ENCODE measurements at regions not wholly inside any gene's neighbourhood (a gene's known extent, or its start where the extent isn't known, plus 50 kb on each side); places are given as distances from the start of the nearest gene placed in this dataset.

- dilution Hi-C loops (cut with MboI; ENCODE audit: extremely low pct_ligation_motif_present, low sequenced_read_pairs) (no loop called here), intact Hi-C loops (cut with micrococcal nuclease) (no loop called here)
- Histone ChIP-seq H3K27me3 (ENCODE audit: control insufficient read depth in 2 of 2, insufficient read depth in 2 of 2, low read length in 2 of 2) (no peaks in the 10 kb centered on the region), H3K27ac (ENCODE audit: insufficient read depth, low read depth, low read length) (no peak overlapping the region), H3K4me3 (replicated peaks in 1 of 3; ENCODE audit: insufficient read depth in 1 of 3, low read depth in 1 of 3, low read length in 3 of 3) (no peak overlapping the region), H2AFZ (ENCODE audit: low read depth, low read length) (no peak overlapping the region), H3K4me1 (ENCODE audit: control insufficient read depth, extremely low read depth, insufficient read depth, low read length) (no peaks in the 10 kb centered on the region), H3K36me3 (ENCODE audit: control insufficient read depth in 2 of 2, extremely low read depth in 1 of 2, insufficient read depth in 2 of 2, low read length in 2 of 2) (no peaks in the 10 kb centered on the region), H4K20me1 (replicated peaks; ENCODE audit: control insufficient read depth, extremely low read depth, insufficient read depth, low read length) (no peaks in the 10 kb centered on the region), H3K4me2 (ENCODE audit: insufficient read depth, low read length) (no peak overlapping the region), H3K9me1 (replicated peaks; ENCODE audit: control insufficient read depth, extremely low read depth, insufficient read depth, low read length) (no peaks in the 10 kb centered on the region), H3K79me2 (ENCODE audit: control insufficient read depth, insufficient read depth, low read length) (no peaks in the 10 kb centered on the region), H3K9ac (replicated peaks; ENCODE audit: extremely low read depth, insufficient read depth, low read length) (no peak overlapping the region), H3K9me3 (replicated peaks; ENCODE audit: control insufficient read depth, insufficient read depth, low read length) (no peaks in the 10 kb centered on the region)
- TF ChIP-seq EZH2 (IDR thresholded peaks at IDR 0.05; ENCODE audit: borderline replicate concordance, low read depth, low read length, severe bottlenecking) (no peak), JUN (IDR thresholded peaks at IDR 0.05; ENCODE audit: borderline replicate concordance, insufficient read depth, insufficient read length, low read depth) (no peak), GATA2 (IDR thresholded peaks at IDR 0.05; ENCODE audit: insufficient read depth, insufficient read length, low read depth, low read length) (no peak), CTCF (IDR thresholded peaks at IDR 0.05; ENCODE audit: extremely low read depth in 1 of 2, insufficient read depth in 1 of 2, low read depth in 1 of 2, low read length in 2 of 2) (no peak), POLR2A (IDR thresholded peaks at IDR 0.05; ENCODE audit: low read depth, low read length) (no peak), POLR2AphosphoS5 (IDR thresholded peaks at IDR 0.05; ENCODE audit: insufficient read depth, low read depth, low read length) (no peak), MYC (IDR thresholded peaks at IDR 0.05; ENCODE audit: low read depth, low read length) (no peak), MAX (IDR thresholded peaks at IDR 0.05; ENCODE audit: insufficient read depth, insufficient read length) (no peak)
- CTCF ChIA-PET = no interaction called here
- POLR2A ChIA-PET = no interaction called here
- no TSS peak for BruUV-seq (replicated peaks)
- DNase-seq (ENCODE audit: low read depth, low spot score) (no peak), FAIRE-seq (no peak)
Measured at GRCh38 chr13:63088226-63088625, 1672.6 kb upstream of the PCDH20 start.

All from endothelial cell of umbilical vein (primary cell).